ENCODE measurements at regions not wholly inside any gene's neighbourhood (a gene's known extent, or its start where the extent isn't known, plus 50 kb on each side); places are given as distances from the start of the nearest gene placed in this dataset.

DNA sequence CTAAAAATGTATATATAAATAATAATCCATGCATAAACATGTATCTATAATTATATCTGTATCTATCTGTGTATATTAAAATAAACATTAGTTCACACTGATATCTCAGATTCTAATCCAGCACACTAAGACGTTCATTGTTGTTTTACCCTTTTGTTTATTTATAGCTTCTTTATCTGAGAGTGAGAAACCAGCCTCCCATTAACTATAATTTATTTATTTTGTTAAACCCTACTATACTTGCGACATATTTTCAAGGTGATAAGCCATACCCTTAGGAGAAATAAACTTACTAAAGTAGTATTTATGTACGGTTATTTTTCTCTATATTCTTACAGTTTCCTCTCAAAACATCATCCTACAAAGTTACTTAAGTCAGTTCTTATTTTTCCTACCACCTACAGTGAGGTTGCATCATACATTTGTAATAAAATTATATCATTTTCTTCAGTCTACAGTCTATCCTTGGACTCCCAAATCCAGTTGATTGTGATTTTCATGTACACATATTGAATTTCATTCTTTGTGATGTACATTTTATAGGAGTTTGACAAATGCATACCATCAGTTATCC lies 726.4 kb upstream of the FAM174A start:
- TF ChIP-seq BRCA1 (IDR thresholded peaks at IDR 0.05; ENCODE audit: low read depth, low read length): no peak
- no peak for TF ChIP-seq CEBPB (IDR thresholded peaks at IDR 0.05; ENCODE audit: low read depth, low read length)
- no peak for TF ChIP-seq EZH2 (IDR thresholded peaks at IDR 0.05; ENCODE audit: low read depth, low read length, severe bottlenecking)
- no peak for TF ChIP-seq CTCF (IDR thresholded peaks at IDR 0.05; ENCODE audit: control extremely low read depth in 1 of 3, insufficient read depth in 1 of 3, low read depth in 1 of 3, low read length in 3 of 3)
- no peak for TF ChIP-seq YY1 (IDR thresholded peaks at IDR 0.05; ENCODE audit: low read depth, low read length)
- TF ChIP-seq TAF7 (optimal IDR thresholded peaks at IDR 0.05; ENCODE audit: borderline replicate concordance, low read depth, low read length): no peak

All from H1 (cell line).